Activated CD8-positive, alpha-beta memory T cell treated with anti-CD3 and anti-CD28 coated beads for 24 hours (primary cell): ENCODE measurements at regions not wholly inside any gene's neighbourhood (a gene's known extent, or its start where the extent isn't known, plus 50 kb on each side); places are given as distances from the start of the nearest gene placed in this dataset.
"Not testable (repeated sequence)": the region's sequence is repeated elsewhere in the genome, so short reads cannot be mapped to it uniquely, and the experiment has no call there.

Experiments used
- DNase-seq: peaks from one replicate; pipeline ENCODE4 v3.0.0-alpha.2; 2020

DNA sequence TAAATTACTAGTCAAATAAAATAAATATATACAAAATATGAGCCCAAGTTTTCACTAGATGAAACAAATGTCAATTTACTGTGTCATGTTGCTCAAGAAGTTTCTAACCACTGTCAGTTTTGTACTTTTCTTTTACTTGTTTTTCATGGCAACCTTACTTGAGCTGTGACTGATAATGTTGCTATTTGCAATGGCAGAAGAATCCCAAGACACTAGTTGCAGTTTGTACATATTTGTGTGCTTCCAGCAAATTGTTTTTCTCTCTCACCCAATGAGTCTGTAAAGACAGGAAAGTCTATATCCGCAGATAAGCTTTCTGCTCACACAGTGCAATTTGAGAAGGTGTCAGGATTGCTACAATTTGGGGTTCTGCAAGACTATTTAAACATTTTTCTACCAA is 338.6 kb upstream of the PCSK5 start:
- DNase-seq: no peak

DNA sequence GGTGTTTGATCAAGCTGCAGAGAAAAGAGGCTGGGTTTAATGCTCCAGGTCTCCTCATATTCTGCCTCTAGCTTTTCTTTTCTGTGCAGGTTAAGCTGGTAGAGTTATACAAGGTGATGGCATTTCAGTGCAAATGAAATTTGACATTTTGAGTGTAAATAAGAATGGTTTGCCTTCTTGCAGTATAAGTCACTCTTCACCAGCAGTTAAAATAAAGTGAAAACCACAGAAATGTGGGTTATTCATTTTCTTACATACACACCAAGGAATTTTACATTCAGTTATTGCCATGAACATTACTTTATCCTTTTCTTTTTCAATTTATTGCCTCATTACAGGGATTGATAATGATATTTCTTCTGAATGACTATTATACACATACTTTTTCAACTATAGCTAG is 337.5 kb upstream of the PCSK5 start:
- no peak for DNase-seq

DNA sequence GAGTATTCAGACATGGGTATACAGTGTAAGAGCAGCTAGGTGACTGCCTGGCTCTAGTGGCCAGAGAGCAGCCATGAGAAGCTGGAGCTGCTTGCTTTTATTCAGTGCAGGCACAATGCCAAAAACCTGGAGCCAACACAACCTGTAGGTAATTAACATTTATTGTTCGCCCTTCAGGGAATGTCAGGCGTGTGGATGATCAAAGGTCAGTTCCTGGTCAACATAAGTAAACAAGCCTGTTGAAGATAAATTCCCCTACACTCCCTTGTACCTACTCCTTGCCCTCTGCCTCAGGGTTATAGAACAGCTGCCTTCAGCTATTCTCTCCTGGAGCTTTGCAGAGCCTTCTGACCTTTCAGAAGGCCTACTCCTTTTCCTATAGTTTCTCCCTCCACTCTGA is 323.7 kb upstream of the PCSK5 start:
- DNase-seq: not testable (repeated sequence)

DNA sequence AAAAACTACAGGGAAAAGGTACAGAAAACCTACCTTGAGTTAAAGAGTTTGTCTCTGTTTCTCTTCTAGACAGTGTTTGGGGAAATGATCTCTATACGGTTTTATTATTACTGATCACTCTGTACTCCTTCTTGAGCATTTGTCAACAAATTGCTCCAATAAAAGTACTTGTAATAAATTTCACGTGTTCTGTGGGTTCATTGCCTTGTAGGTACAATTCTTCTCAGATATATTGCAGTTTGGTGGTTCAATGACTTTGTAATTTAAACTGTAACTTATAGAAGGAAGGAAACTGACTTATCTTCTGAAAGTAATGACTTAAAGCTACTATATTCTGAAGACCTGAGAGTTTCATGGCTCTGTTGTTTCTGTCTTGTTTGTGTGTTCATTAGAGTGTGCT is 319.9 kb upstream of the PCSK5 start:
- DNase-seq: no peak

DNA sequence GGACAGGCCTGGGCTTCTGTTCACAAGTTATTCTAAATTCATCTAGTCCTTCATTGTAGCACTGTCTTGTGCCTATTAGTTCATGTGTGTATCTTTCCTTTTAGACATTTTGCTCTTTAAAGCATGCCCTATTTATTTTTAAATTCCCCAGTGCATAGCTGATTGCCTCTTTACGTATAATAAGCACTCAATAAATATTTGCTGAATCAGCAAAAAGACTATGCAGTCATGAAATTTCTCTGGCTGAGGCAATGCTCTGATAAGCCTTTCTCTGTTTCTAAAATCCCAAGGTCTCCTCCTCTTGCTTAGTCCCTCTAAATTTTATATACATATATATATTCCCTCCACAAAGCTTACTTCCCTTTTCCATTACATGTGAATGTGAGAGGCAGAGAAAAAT is 315.9 kb upstream of the PCSK5 start:
- DNase-seq: no peak

DNA sequence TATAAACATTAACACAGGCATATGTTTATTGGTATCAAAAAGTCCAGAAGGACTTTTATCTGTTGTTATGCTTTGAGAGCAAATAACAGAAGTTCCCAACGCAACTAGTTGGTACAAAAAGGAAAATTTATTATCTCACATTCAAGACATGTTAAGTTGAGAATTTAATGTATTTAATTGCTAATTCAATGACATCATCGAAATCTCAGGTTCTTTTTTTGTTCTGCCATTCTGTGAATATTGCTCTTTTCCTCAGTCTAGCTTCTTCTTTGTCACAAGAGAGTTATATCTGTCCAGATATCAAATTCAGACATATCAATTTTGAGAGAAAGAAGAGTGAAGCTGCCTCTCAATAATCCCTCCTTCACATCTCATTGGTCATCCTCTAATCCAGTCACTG is 307.6 kb upstream of the PCSK5 start:
- no peak for DNase-seq

DNA sequence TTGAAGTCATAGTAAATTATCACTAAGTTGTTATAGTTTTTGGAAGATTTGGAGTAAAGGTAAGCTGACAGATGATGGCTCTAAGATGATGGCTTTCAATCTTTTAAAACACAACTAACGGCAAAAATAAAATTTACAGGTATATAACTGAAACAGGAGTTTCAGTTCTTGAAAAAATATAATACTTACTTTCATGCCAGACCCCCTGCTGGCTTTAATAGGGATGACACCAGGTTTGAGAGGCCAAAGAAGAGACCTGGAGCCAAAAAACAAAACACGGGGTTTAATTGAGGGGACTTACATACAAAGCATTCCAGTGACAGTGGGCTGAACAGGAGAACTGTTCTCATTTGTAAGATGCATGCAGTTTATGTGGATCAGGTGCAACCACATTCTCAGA is 301.7 kb upstream of the PCSK5 start:
- no peak for DNase-seq

DNA sequence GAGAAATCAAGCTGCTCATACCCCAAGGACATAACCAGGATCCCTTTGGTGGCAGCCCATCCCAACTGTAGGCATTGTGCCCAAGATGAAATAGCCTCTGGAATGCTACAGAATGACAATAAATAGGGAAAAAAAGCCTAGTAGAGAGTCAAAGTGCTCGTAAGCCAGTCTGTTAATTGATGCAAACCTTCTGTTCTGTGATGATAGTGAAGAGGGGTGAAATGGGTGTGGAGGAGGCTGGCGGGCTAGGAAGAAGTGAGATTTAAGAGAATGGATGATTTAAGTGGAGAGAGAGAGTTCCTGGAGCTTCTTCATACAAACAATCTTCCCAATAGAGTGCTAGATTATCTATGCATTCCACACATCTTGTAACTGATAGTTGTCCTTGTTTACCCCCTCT is 301.0 kb upstream of the PCSK5 start:
- DNase-seq: no peak

DNA sequence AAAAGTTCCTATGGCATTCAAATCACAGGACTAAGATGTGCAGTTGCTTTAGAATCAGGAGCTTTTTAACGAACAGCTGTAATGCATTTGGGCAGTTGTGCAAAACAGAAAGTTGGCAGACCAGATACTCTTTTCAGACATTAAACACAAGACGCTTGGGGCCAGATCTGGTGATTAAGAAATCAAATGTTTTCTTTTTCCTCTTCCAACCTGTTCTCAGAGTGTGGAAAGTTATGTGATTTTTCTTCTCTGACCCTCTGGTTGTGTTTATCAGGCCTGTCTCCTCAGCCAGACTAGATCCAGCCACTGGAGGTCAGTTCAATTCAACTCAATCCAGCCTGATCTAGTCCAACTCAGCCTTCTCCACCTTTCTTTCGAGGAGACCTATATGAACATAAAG is 298.5 kb upstream of the PCSK5 start:
- no peak for DNase-seq

DNA sequence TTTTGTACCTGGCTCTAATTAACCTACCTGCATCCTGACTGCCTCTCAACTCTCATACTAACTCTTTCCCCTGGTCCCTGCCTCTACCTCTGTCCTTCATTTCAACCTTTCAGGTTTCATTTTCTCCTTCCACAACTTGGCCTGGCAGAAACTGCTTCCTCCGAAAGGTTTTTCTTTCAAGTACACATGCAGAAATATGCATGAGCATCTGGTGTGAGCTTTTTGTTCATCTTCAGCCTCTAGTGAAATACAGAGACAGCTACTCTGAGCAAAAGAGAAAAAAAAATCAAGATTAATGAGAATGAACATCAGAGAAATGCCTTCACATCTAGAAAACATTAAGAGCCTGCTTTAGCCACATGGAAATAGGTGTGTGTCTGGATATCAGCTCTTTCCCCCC is 297.9 kb upstream of the PCSK5 start:
- no peak for DNase-seq

DNA sequence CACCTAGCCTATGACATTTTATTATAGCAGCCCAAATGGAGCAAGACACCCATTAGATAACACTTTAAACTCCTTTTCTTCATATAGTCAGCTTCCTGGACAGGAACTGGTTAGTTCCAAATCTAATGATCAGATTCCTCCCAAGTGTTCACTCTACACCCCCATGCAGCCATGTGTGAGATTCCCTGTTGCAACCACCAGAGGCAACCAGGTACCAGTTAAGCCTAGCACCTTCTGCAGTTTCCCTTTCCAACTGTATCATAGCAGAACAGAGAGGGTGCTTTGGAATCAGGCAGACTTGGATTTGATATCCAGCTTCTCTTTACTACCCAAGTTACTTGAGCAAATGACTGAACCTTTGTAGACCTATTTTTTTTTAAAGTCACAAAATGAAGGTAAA is 296.6 kb upstream of the PCSK5 start:
- no peak for DNase-seq

DNA sequence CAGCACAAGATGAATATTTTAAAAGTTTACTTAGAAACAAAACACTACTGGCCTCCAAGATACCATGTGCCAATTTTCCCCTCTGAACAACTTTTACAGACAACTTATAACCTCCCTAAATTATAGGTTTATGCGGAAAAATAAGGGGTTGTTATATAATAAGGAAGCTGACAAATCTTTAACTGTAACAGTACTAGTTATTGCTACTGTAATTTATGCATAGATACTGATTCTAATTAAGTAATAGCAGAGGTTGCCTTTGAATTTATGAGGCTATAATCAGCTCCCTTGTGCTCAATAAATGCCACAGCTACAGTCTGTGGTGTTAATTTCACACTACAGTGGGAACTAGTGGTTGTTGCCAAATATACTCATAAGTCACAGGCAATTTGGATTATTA is 291.3 kb upstream of the PCSK5 start:
- no peak for DNase-seq

DNA sequence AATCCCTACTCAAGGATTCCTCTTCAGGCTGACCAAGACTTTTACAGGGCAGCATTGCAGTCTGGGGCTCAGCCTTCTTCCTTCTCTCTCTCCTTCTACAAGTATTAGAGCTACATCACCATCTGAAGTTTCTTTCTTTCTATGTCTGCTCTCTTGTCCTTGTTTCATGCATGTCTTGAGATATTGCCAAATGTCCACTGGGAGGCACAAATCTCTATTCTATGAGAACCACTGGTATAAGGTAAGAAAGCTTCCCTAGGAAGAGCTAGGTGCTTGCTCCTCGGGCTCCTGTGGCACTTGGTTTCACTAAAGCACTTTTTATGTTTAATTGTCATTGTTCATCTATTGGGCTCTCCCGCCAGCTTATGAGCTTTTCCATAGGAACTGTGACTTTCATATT is 289.2 kb upstream of the PCSK5 start:
- DNase-seq: no peak

DNA sequence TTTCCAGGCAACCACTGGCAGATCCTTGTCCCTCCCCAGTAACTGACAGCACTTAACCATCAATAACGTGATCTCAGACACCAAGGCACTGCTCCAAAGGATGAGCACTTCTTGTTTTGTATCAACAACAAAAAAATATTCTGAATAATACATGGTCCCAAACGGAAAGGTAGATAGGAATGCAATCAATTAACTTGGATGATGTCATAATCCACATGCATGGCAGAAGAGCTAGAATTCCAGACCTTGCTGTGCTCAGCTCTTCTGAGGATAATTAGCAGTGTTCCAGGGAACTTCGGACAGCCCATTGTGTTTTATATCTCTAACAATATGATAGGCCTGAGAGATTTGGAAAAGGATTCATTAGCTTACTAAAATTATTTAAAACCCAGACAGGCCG is 288.4 kb upstream of the PCSK5 start:
- DNase-seq: no peak

DNA sequence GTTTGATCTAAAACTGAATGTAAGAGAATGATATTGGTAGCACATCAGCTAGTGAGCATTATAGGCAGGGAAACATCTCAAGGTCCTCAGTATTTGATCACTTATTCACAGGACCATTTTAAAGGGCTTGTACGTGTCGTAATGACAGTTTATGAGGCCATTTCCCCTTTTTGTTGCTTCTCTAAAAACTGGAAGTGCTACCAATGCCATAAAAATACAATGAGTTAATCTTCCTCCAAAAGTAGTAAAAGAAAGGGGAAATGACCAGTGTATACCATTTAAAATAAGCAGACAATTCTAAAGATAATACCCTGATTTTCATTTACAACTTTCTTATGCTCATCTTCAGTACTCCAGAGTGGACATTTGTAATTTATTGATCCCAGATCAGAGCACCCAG is 285.8 kb upstream of the PCSK5 start:
- DNase-seq: no peak

DNA sequence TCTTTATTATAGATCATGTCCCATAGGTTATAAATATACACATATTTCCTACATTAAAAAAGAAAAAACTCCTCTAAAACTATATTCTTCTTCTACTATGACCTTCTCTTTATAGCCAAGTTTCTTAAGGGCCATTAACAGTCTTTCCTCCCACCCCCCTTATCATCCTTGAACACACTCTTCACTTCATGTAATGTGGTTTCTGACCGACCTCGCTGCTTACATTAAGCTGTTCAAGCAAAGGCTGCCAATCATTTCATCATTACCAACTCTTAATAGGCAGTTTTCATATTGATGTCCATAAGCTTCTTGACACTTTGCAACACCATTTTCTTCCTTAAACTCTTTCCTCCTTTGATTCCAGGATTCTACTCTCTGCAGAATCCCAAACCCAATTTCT is 283.0 kb upstream of the PCSK5 start:
- DNase-seq: no peak

DNA sequence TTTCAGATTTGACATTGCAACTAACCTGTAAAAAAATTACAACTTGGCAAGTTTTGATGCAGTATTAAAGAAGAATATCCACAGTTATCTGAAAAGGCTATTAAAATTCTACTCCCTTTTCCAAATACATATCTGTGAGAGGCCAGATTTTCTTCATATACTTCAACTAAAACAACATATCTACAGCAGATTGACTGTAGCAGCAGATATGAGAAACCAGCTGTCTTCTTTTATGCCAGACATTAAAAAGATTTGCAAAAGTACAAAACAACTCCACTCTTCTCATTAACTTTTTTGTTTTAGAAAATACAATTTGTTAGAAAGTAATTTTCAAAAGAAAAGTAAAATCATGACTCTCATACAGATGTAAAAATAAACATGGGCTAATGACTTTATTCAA is 281.1 kb upstream of the PCSK5 start:
- no peak for DNase-seq

DNA sequence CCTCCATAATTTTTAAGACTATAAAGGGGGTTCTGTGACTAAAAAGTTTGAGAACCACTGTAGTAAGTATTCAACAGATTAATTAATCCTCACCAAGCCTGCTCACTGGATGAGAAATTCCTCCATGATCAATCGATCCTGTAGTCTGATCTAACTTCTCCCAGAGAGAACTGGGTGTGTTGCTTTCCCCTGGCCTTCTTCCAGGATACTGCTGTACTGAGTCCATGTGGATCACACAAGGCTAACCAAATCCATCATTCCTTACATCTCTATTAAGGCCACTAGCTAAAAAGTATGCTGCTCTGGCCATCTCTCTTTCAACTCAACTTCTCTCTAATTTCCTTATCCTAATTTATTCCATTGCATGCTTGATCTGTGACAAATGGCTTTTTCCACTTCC is 280.2 kb upstream of the PCSK5 start:
- DNase-seq: no peak

DNA sequence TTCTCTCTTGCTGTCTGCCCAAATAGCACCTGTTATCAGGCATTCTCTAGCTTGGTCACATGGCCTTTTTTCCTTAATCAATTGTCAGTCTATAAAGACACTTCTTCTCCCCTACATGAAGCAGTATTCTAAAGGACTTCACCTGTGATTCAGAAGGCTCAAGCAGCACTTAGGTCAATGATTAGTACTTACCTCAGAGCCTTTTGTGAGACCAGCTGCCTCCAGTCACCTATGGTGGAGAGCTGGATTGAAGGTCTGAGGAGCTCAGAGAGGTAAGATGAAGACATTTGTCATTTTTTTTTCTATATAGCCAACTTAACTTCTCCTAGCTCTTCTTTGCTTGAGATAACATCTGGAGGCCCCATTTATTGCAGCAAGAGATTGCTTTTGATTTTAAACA is 278.3 kb upstream of the PCSK5 start:
- DNase-seq: no peak

DNA sequence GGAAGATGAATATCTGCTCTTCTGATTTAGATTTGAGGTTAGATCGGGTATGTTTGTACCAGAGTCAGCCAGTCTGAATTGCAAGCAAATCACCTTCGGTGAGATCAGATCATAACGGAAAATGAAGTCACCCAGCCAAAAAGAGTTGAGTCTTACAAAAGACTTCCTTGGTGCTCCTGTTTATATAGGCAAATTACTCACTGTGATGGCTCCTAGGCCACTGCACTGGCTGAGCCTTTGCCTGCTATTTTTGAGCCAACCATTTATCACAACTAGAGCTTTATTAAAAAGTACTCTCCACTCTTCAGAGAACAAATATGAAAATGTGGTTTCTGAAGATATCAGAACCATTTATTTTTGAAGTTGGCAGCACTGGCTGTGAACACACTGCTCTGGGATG is 277.7 kb upstream of the PCSK5 start:
- no peak for DNase-seq

DNA sequence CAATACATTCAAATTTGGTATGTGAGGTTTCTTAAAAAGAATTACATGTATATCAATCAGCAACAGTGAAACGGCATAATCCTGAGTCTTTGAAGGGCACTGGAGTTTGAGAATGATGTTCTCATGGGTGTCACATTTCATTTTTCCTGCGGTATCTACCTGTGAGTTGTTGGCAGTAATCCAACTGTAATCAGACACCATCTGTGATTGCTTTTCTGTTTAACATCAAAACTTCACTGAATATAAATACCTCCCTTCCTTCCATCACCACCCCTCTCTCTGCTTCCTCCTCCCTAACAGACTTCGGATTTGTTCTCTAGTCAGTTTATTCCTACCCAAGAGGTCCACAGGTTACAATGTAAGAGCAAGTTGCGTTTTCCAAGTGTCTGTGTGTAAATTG is 275.2 kb upstream of the PCSK5 start:
- DNase-seq: no peak

DNA sequence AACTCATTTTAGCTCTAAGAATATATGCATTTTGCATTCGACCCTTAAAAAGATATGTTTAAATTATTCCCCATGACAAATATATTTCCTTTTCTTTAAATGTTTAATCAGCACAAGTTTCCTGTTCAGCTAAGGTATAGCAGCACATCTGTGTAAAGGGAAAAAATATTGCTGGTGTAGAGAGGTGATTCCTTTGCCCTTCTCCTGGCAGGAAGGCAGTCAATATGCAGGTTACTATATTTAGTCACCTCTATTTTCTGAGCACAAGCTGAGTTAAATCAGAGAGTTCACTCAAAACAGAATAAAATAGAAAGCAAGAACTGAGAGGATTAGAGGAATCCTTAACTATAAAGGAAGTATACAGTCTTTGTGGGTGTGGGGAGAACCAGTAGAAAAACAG is 274.4 kb upstream of the PCSK5 start:
- DNase-seq: no peak

DNA sequence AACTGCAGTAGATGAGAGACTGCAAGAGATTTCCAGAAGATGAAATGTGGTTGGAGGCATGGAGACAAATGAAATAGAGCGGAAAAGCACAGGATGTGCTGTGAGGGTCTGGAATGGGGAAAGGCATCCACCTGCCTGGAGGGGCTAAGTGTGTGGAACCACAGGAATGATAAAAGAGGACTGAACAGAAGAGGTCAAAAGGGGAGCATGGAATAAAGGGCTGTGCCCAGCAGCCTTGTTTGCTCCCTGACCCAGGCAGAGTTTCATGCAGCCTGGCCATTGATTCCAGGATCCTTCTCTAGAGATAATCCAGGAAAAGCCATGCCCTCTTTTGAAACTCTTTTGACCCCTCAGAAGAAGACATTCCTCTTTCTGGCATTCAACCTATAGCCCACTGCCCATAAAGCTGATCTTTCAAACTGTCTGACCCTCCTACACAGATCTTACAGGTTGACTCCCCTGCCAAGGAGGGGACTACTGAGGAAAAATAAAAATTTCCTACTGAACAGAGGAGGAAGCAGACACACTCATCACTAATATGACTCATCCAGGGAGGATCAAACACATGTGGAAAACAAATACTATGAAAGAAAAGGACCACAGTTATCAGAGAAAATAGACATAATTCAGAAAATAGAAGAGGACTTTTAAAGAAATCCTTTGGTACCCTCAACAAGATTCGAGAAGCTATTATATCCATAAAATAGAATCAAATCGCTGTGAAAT is 273.5 kb upstream of the PCSK5 start:
- DNase-seq: no peak

DNA sequence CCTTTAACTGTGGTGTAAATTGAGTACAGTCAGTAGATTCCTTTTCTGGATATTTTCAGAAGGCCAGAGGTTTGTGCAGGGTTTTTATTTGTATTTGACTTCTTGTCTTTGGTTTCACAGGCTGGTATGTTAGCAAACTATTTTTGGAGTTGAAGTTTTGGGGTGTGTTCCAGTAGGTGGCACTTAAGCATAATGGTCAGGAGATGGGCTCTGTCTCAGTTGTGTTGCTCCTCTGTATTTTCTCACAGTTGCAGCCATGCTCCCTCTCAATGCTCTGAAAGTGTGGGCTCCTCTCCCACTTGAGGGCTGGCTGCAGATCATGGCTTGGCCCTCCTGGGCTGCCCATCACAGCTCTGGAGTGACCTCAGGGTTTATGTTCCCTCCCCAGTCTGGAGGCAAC is 267.0 kb upstream of the PCSK5 start:
- DNase-seq: no peak

DNA sequence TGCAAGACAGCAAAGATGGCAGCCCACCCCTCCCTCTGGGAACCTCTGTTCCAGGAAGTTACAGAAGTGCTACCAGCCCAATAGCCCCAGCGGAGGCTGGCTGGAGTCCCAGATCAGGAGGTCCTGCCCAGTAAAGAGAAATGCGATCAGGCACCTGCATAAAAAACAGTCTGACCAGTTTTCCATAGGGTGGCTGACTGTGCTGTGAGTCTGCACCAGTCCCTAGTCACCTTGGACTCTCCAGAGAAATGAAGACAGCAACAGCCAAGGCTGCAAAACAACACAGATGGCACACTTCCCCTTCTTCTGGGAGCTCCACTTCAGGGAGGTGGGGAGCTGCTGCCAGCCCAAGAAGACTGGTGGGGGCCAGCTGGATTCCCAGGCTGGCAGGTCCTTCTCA is 265.5 kb upstream of the PCSK5 start:
- DNase-seq: no peak

DNA sequence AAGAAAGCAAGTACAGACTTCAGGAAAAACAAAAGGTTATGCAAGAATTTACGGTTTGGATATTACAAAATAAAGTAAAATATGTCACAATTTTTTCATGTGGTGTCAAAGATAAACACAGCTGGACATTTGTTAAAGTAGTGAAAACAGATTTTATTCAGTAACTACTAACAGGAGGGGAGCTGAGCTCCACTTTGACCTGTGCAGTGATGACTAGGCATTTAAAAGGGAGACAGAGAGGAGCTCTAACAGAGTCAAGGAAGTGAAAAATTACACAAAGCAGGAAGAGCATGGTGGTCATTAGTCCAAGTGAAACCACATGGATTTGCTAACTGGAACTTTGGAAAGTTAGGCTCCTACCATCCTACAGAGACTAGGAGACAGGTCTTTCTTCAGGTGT is 263.6 kb upstream of the PCSK5 start:
- no peak for DNase-seq
